HT1080 (cell line): ENCODE measurements at regions not wholly inside any gene's neighbourhood (a gene's known extent, or its start where the extent isn't known, plus 50 kb on each side); places are given as distances from the start of the nearest gene placed in this dataset.
"Not testable (repeated sequence)": the region's sequence is repeated elsewhere in the genome, so short reads cannot be mapped to it uniquely, and the experiment has no call there.

Experiments used
- DNase-seq: peaks from one replicate; pipeline ENCODE4 v3.0.0-alpha.2; 2015; ENCODE audit warnings: low read depth

GRCh38 chr2:180319586-180320405, 312.7 kb upstream of the CWC22 start:
- DNase-seq: no peak

GRCh38 chr2:180314086-180314485, 307.0 kb upstream of the CWC22 start:
- no peak for DNase-seq

GRCh38 chr2:180312542-180312941, 305.4 kb upstream of the CWC22 start:
- DNase-seq: no peak

GRCh38 chr2:180307096-180307495, 300.0 kb upstream of the CWC22 start:
- DNase-seq: no peak

GRCh38 chr2:180306346-180306745, 299.2 kb upstream of the CWC22 start:
- DNase-seq: no peak

GRCh38 chr2:180291552-180292421, 284.7 kb upstream of the CWC22 start:
- DNase-seq: peak; percentile 85

GRCh38 chr2:180291060-180291459, 284.0 kb upstream of the CWC22 start:
- peak; percentile 84 for DNase-seq

- DNase-seq: no peak
Measured at GRCh38 chr2:180289627-180290026, 282.5 kb upstream of the CWC22 start.

GRCh38 chr2:180279581-180279980, 272.5 kb upstream of the CWC22 start:
- no peak for DNase-seq

- no peak for DNase-seq
Measured at GRCh38 chr2:180276733-180277132, 269.6 kb upstream of the CWC22 start.

GRCh38 chr2:180268006-180268405, 260.9 kb upstream of the CWC22 start:
- no peak for DNase-seq

GRCh38 chr2:180261976-180262375, 254.9 kb upstream of the CWC22 start:
- DNase-seq: no peak

GRCh38 chr2:180258579-180258978, 251.5 kb upstream of the CWC22 start:
- DNase-seq: no peak

- no peak for DNase-seq
Measured at GRCh38 chr2:180258041-180258537, 251.0 kb upstream of the CWC22 start.

- DNase-seq: no peak
Measured at GRCh38 chr2:180257247-180257646, 250.2 kb upstream of the CWC22 start.

GRCh38 chr2:180255981-180256380, 248.9 kb upstream of the CWC22 start:
- no peak for DNase-seq

- DNase-seq: no peak
Measured at GRCh38 chr2:180254872-180255271, 247.8 kb upstream of the CWC22 start.

GRCh38 chr2:180247658-180248057, 240.6 kb upstream of the CWC22 start:
- no peak for DNase-seq

- DNase-seq: no peak
Measured at GRCh38 chr2:180246268-180246667, 239.2 kb upstream of the CWC22 start.

GRCh38 chr2:180240774-180241173, 233.7 kb upstream of the CWC22 start:
- DNase-seq: peak; percentile 28

GRCh38 chr2:180238729-180239128, 231.6 kb upstream of the CWC22 start:
- no peak for DNase-seq

- DNase-seq: not testable (repeated sequence)
Measured at GRCh38 chr2:180236061-180236460, 229.0 kb upstream of the CWC22 start.
